ENCODE measurements at regions not wholly inside any gene's neighbourhood (a gene's known extent, or its start where the extent isn't known, plus 50 kb on each side); places are given as distances from the start of the nearest gene placed in this dataset.

GRCh38 chr10:62870866-62871265 lies 54.7 kb upstream of the EGR2 start:
- no peak for DNase-seq (ENCODE audit: low read depth)

DNA sequence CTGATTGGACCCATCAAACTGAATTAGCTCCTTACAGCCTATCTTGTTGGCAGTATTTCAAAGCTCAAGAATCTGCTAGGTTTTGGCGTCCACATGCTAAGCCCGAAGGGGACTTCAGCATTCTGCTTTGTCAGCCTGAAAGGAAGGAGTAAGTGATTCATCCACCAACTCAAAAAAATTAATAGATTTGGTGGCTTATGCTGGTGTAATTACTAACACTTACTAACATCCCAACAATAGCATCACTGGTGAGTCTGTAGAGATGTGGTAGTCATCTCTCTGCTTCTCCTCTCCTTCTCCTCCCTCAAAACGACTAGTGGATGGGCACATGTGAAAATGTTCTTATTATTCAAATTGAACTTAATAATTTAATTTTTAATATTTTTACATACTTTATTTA lies 53.8 kb upstream of the EGR2 start:
- peak; percentile 12 for DNase-seq (ENCODE audit: low read depth)

GRCh38 chr10:62866941-62867340 lies 50.8 kb upstream of the EGR2 start:
- DNase-seq (ENCODE audit: low read depth): no peak

DNA sequence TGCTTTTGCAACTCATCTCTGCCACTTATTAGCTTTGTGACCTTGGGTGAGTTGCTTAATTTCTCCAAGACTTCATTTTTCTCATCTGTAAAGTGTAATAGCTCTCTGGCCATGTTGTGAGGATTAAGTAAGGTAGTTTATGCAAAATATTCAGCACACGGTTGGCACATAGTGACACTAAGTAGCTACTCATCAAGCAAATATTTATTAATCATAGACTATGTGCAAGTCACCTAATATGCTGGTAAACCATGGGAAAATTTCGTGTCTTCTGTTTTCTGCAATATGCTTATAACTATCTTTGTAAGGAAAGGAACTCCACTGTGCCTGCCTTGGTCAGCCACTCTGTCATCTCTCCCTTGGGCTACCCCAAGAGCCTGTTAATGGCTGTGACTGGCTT lies 50.3 kb upstream of the EGR2 start:
- DNase-seq (ENCODE audit: low read depth): no peak
